ENCODE measurements at regions not wholly inside any gene's neighbourhood (a gene's known extent, or its start where the extent isn't known, plus 50 kb on each side); places are given as distances from the start of the nearest gene placed in this dataset.

- Histone ChIP-seq H4K8ac (ENCODE audit: low read length) (no peak overlapping the region), H3K27ac (ENCODE audit: low read length, poor library complexity, severe bottlenecking) (no peak overlapping the region), H3K4me2 (ENCODE audit: low read length, poor library complexity, severe bottlenecking) (no peak overlapping the region), H3K4ac (ENCODE audit: low read depth in 1 of 2, low read length in 2 of 2) (no peak overlapping the region), H2AFZ (ENCODE audit: low read depth, low read length) (no peak overlapping the region), H3K18ac (ENCODE audit: low read depth in 1 of 2, low read length in 2 of 2) (no peak overlapping the region), H3K4me3 (ENCODE audit: insufficient read depth in 1 of 2, low read depth in 1 of 2, low read length in 2 of 2) (no peak overlapping the region), H3K14ac (ENCODE audit: low read length in 2 of 2) (no peak overlapping the region), H3K9me3 (ENCODE audit: control insufficient read depth, low read length) (no peaks in the 10 kb centered on the region), H2AK5ac (ENCODE audit: low read length, severe bottlenecking) (no peak overlapping the region), H3K79me1 (replicated peaks; ENCODE audit: low read length, poor library complexity, severe bottlenecking) (no peaks in the 10 kb centered on the region), H3K4me1 (ENCODE audit: control insufficient read depth, insufficient read depth, low read depth, low read length) (no peaks in the 10 kb centered on the region), H3K23ac (ENCODE audit: low read length in 2 of 2) (no peak overlapping the region), H4K91ac (ENCODE audit: low read length) (no peak overlapping the region), H2BK15ac (ENCODE audit: low read depth, poor library complexity, severe bottlenecking) (no peak overlapping the region), H3K36me3 (ENCODE audit: control insufficient read depth in 1 of 2, insufficient read depth in 2 of 2, low read depth in 1 of 2, low read length in 2 of 2) (no peaks in the 10 kb centered on the region), H3K9ac (ENCODE audit: low read length) (no peak overlapping the region), H2BK12ac (ENCODE audit: low read length in 2 of 2) (no peak overlapping the region), H3K27me3 (ENCODE audit: control insufficient read depth in 1 of 2, insufficient read depth in 1 of 2, low read length in 2 of 2) (no peaks in the 10 kb centered on the region), H2BK5ac (ENCODE audit: low read depth, low read length, poor library complexity, severe bottlenecking) (no peak overlapping the region), H2BK120ac (ENCODE audit: low read depth, low read length) (no peak overlapping the region)
- 73% methylated on average over 1 of the region's 1 CpG for WGBS
- DNase-seq: no peak
Measured at GRCh38 chr3:156035158-156035557, 85.2 kb upstream of the KCNAB1 start.

- H4K91ac ChIP-seq (ENCODE audit: low read length): no peak overlapping the region
- WGBS: 71% methylated on average over 4 of the region's 6 CpGs
- DNase-seq: no peak
Measured at GRCh38 chr3:156036258-156037053, 83.9 kb upstream of the KCNAB1 start.

DNA sequence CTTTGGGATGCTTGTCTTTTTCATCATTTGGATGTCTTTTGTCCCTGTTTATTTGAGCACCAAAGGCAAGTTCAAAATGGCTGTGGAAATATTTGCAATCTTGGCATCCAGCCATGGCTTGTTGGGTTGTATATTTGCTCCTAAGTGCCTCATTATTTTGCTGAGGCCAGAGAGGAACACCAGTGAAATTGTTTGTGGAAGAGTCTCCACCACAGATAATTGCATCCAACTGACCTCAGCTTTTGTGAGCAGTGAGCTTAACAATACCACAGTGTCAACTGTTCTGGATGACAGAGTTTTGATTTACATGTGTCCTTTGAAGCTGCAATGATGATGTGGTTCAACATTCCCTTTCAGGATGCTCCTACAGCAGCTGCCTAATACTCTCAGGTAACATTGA, 83.0 kb upstream of the KCNAB1 start:
- Histone ChIP-seq H3K18ac (ENCODE audit: low read depth in 1 of 2, low read length in 2 of 2) (no peak overlapping the region), H2AFZ (ENCODE audit: low read depth, low read length) (no peak overlapping the region), H3K27me3 (ENCODE audit: control insufficient read depth in 1 of 2, insufficient read depth in 1 of 2, low read length in 2 of 2) (no peaks in the 10 kb centered on the region), H3K23ac (ENCODE audit: low read length in 2 of 2) (no peak overlapping the region), H3K14ac (ENCODE audit: low read length in 2 of 2) (no peak overlapping the region), H2BK12ac (ENCODE audit: low read length in 2 of 2) (no peak overlapping the region), H4K91ac (ENCODE audit: low read length) (no peak overlapping the region), H2AK5ac (ENCODE audit: low read length, severe bottlenecking) (no peak overlapping the region), H3K36me3 (ENCODE audit: control insufficient read depth in 1 of 2, insufficient read depth in 2 of 2, low read depth in 1 of 2, low read length in 2 of 2) (no peaks in the 10 kb centered on the region), H3K27ac (ENCODE audit: low read length, poor library complexity, severe bottlenecking) (no peak overlapping the region), H3K4me2 (ENCODE audit: low read length, poor library complexity, severe bottlenecking) (no peak overlapping the region), H3K4me3 (ENCODE audit: insufficient read depth in 1 of 2, low read depth in 1 of 2, low read length in 2 of 2) (no peak overlapping the region), H3K4ac (ENCODE audit: low read depth in 1 of 2, low read length in 2 of 2) (no peak overlapping the region), H3K79me1 (replicated peaks; ENCODE audit: low read length, poor library complexity, severe bottlenecking) (no peaks in the 10 kb centered on the region), H3K4me1 (ENCODE audit: control insufficient read depth, insufficient read depth, low read depth, low read length) (no peaks in the 10 kb centered on the region), H3K9me3 (ENCODE audit: control insufficient read depth, low read length) (no peaks in the 10 kb centered on the region), H2BK120ac (ENCODE audit: low read depth, low read length) (no peak overlapping the region), H3K9ac (ENCODE audit: low read length) (no peak overlapping the region), H2BK5ac (ENCODE audit: low read depth, low read length, poor library complexity, severe bottlenecking) (no peak overlapping the region), H2BK15ac (ENCODE audit: low read depth, poor library complexity, severe bottlenecking) (no peak overlapping the region), H4K8ac (ENCODE audit: low read length) (no peak overlapping the region)
- no peak for DNase-seq

More at GRCh38 chr3:156036258-156037053, 83.9 kb upstream of the KCNAB1 start:
- no peak overlapping the region for H3K14ac ChIP-seq (ENCODE audit: low read length in 2 of 2)
- H3K9ac ChIP-seq (ENCODE audit: low read length): no peak overlapping the region
- H4K8ac ChIP-seq (ENCODE audit: low read length): no peak overlapping the region
- H3K18ac ChIP-seq (ENCODE audit: low read depth in 1 of 2, low read length in 2 of 2): no peak overlapping the region
- H3K4me3 ChIP-seq (ENCODE audit: insufficient read depth in 1 of 2, low read depth in 1 of 2, low read length in 2 of 2): no peak overlapping the region
- H3K4me1 ChIP-seq (ENCODE audit: control insufficient read depth, insufficient read depth, low read depth, low read length): no peaks in the 10 kb centered on the region
- no peaks in the 10 kb centered on the region for H3K9me3 ChIP-seq (ENCODE audit: control insufficient read depth, low read length)
- no peak overlapping the region for H2BK15ac ChIP-seq (ENCODE audit: low read depth, poor library complexity, severe bottlenecking)
- no peak overlapping the region for H2AK5ac ChIP-seq (ENCODE audit: low read length, severe bottlenecking)
- H3K79me1 ChIP-seq (replicated peaks; ENCODE audit: low read length, poor library complexity, severe bottlenecking): no peaks in the 10 kb centered on the region
- no peak overlapping the region for H2BK12ac ChIP-seq (ENCODE audit: low read length in 2 of 2)
- H3K4ac ChIP-seq (ENCODE audit: low read depth in 1 of 2, low read length in 2 of 2): no peak overlapping the region
- no peak overlapping the region for H2AFZ ChIP-seq (ENCODE audit: low read depth, low read length)
- no peaks in the 10 kb centered on the region for H3K27me3 ChIP-seq (ENCODE audit: control insufficient read depth in 1 of 2, insufficient read depth in 1 of 2, low read length in 2 of 2)
- H3K4me2 ChIP-seq (ENCODE audit: low read length, poor library complexity, severe bottlenecking): no peak overlapping the region
- H3K27ac ChIP-seq (ENCODE audit: low read length, poor library complexity, severe bottlenecking): no peak overlapping the region
- no peak overlapping the region for H3K23ac ChIP-seq (ENCODE audit: low read length in 2 of 2)
- no peak overlapping the region for H2BK5ac ChIP-seq (ENCODE audit: low read depth, low read length, poor library complexity, severe bottlenecking)
- H3K36me3 ChIP-seq (ENCODE audit: control insufficient read depth in 1 of 2, insufficient read depth in 2 of 2, low read depth in 1 of 2, low read length in 2 of 2): no peaks in the 10 kb centered on the region
- no peak overlapping the region for H2BK120ac ChIP-seq (ENCODE audit: low read depth, low read length)

DNA sequence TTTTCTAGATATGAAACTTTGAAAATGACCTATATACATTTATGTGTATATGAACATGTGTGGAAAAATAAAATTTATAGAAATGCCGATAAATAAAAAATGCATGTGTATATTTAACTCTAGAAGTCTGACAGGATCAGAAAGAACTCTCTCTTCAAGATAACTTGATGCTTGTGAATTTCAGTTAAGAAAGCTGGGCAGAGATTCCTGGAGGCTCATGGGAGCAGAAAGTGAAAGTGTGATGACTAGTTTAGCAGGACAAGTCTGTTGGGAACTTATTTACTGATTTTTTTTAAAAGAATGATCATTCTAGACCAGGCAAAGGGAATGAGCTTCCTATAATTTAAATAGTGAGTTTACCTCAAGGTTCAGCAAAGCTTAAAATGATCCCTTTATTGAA, 81.5 kb upstream of the KCNAB1 start:
- no peaks in the 10 kb centered on the region for H3K4me1 ChIP-seq (ENCODE audit: control insufficient read depth, insufficient read depth, low read depth, low read length)

More for the DNA sequence above, 81.5 kb upstream of the KCNAB1 start:
- Histone ChIP-seq H3K27ac (ENCODE audit: low read length, poor library complexity, severe bottlenecking) (no peak overlapping the region), H2AK5ac (ENCODE audit: low read length, severe bottlenecking) (no peak overlapping the region), H3K9ac (ENCODE audit: low read length) (peak overlapping the region; percentile 49), H3K4ac (ENCODE audit: low read depth in 1 of 2, low read length in 2 of 2) (no peak overlapping the region), H4K8ac (ENCODE audit: low read length) (no peak overlapping the region), H3K9me3 (ENCODE audit: control insufficient read depth, low read length) (no peaks in the 10 kb centered on the region), H3K4me2 (ENCODE audit: low read length, poor library complexity, severe bottlenecking) (no peak overlapping the region), H2AFZ (ENCODE audit: low read depth, low read length) (no peak overlapping the region), H3K36me3 (ENCODE audit: control insufficient read depth in 1 of 2, insufficient read depth in 2 of 2, low read depth in 1 of 2, low read length in 2 of 2) (no peaks in the 10 kb centered on the region), H2BK120ac (ENCODE audit: low read depth, low read length) (no peak overlapping the region), H3K4me3 (ENCODE audit: insufficient read depth in 1 of 2, low read depth in 1 of 2, low read length in 2 of 2) (peak overlapping the region in 1 of 2 experiments; percentile 35), H3K18ac (ENCODE audit: low read depth in 1 of 2, low read length in 2 of 2) (no peak overlapping the region), H3K14ac (ENCODE audit: low read length in 2 of 2) (no peak overlapping the region), H3K27me3 (ENCODE audit: control insufficient read depth in 1 of 2, insufficient read depth in 1 of 2, low read length in 2 of 2) (peaks cover 0 to 6% of the 10 kb centered on the region in 2 experiments), H2BK12ac (ENCODE audit: low read length in 2 of 2) (no peak overlapping the region), H3K23ac (ENCODE audit: low read length in 2 of 2) (no peak overlapping the region), H3K79me1 (replicated peaks; ENCODE audit: low read length, poor library complexity, severe bottlenecking) (no peaks in the 10 kb centered on the region), H4K91ac (ENCODE audit: low read length) (no peak overlapping the region), H2BK15ac (ENCODE audit: low read depth, poor library complexity, severe bottlenecking) (no peak overlapping the region), H2BK5ac (ENCODE audit: low read depth, low read length, poor library complexity, severe bottlenecking) (no peak overlapping the region)
- peak; percentile 9 for DNase-seq
- 100% methylated on average over 1 of the region's 1 CpG for WGBS

All from mesenchymal stem cell (in vitro differentiated cells and primary cell).